T1000 (cell line): ENCODE measurements at regions not wholly inside any gene's neighbourhood (a gene's known extent, or its start where the extent isn't known, plus 50 kb on each side); places are given as distances from the start of the nearest gene placed in this dataset.
"Not testable (repeated sequence)": the region's sequence is repeated elsewhere in the genome, so short reads cannot be mapped to it uniquely, and the experiment has no call there.

ENCODE experiments used
- DNase-seq: peaks from one replicate; lab custom pipeline; 2025; ENCODE audit warnings: mixed read lengths; lab: John Stamatoyannopoulos, UW

- DNase-seq = no peak
These were observed 440.9 kb upstream of the KLF12 start for GRCh38 chr13:74574964-74575728.

GRCh38 chr13:74573654-74574053 lies 439.4 kb upstream of the KLF12 start:
- DNase-seq = no peak

- no peak for DNase-seq
These were observed 437.6 kb upstream of the KLF12 start for GRCh38 chr13:74571811-74572210.

- DNase-seq = no peak
These were observed 436.6 kb upstream of the KLF12 start for GRCh38 chr13:74570834-74571233.

- DNase-seq = no peak
These were observed 435.8 kb upstream of the KLF12 start for GRCh38 chr13:74570046-74570445.

GRCh38 chr13:74569251-74569650 lies 435.0 kb upstream of the KLF12 start:
- no peak for DNase-seq

GRCh38 chr13:74567485-74567884 lies 433.3 kb upstream of the KLF12 start:
- DNase-seq = no peak

GRCh38 chr13:74562381-74562780 lies 428.2 kb upstream of the KLF12 start:
- no peak for DNase-seq

- no peak for DNase-seq
These were observed 427.0 kb upstream of the KLF12 start for GRCh38 chr13:74561155-74561554.

- no peak for DNase-seq
These were observed 426.1 kb upstream of the KLF12 start for GRCh38 chr13:74560325-74560724.

GRCh38 chr13:74557870-74558269 lies 423.7 kb upstream of the KLF12 start:
- DNase-seq = no peak

- DNase-seq = no peak
These were observed 421.6 kb upstream of the KLF12 start for GRCh38 chr13:74555651-74556420.

- no peak for DNase-seq
These were observed 421.0 kb upstream of the KLF12 start for GRCh38 chr13:74555276-74555625.

- DNase-seq = no peak
These were observed 420.5 kb upstream of the KLF12 start for GRCh38 chr13:74554569-74555275.

GRCh38 chr13:74550039-74550438 lies 415.8 kb upstream of the KLF12 start:
- no peak for DNase-seq

- DNase-seq = not testable (repeated sequence)
These were observed 402.4 kb upstream of the KLF12 start for GRCh38 chr13:74536649-74537048.

- DNase-seq = no peak
These were observed 399.0 kb upstream of the KLF12 start for GRCh38 chr13:74533226-74533625.

GRCh38 chr13:74530011-74530410 lies 395.8 kb upstream of the KLF12 start:
- DNase-seq = no peak

GRCh38 chr13:74528734-74529513 lies 394.7 kb upstream of the KLF12 start:
- DNase-seq = no peak

- no peak for DNase-seq
These were observed 388.9 kb upstream of the KLF12 start for GRCh38 chr13:74523057-74523456.

GRCh38 chr13:74511523-74511922 lies 377.3 kb upstream of the KLF12 start:
- DNase-seq = no peak

- DNase-seq = no peak
These were observed 353.0 kb upstream of the KLF12 start for GRCh38 chr13:74487091-74487722.
